ENCODE measurements at regions not wholly inside any gene's neighbourhood (a gene's known extent, or its start where the extent isn't known, plus 50 kb on each side); places are given as distances from the start of the nearest gene placed in this dataset.

DNA sequence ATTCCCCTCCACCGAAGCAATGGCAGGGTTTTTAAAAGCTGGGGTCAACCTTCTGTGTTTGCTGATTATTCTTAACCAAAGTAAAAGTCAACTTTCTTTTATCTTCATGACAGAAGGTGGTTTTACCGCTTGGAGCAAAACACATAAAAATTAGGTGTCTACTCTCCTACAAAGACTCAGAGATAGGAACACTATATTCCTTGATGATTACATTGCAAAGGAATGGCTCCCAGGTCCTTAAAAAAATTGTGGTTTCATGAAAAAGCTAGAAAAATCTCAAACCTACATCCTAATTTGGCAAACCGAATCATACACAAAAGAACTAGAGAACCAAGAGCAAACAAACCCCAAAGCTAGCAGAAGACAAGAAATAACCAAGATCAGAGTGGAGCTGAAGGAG, 760.4 kb upstream of the PCDH20 start:
- 79 to 83% methylated on average over 3 of the region's 3 CpGs for WGBS, 2 donors
- no peaks in the 10 kb centered on the region for H3K27me3 ChIP-seq
- no peak for TF ChIP-seq POLR2A (IDR thresholded peaks at IDR 0.05)
- no peak for TF ChIP-seq EP300 (IDR thresholded peaks at IDR 0.05)
- TF ChIP-seq, protein P1, sequence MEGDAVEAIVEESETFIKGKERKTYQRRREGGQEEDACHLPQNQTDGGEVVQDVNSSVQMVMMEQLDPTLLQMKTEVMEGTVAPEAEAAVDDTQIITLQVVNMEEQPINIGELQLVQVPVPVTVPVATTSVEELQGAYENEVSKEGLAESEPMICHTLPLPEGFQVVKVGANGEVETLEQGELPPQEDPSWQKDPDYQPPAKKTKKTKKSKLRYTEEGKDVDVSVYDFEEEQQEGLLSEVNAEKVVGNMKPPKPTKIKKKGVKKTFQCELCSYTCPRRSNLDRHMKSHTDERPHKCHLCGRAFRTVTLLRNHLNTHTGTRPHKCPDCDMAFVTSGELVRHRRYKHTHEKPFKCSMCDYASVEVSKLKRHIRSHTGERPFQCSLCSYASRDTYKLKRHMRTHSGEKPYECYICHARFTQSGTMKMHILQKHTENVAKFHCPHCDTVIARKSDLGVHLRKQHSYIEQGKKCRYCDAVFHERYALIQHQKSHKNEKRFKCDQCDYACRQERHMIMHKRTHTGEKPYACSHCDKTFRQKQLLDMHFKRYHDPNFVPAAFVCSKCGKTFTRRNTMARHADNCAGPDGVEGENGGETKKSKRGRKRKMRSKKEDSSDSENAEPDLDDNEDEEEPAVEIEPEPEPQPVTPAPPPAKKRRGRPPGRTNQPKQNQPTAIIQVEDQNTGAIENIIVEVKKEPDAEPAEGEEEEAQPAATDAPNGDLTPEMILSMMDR (IDR thresholded peaks at IDR 0.05), result no peak

GRCh38 chr13:62173958-62174357, 758.3 kb upstream of the PCDH20 start:
- H3K4me3 ChIP-seq, result no peak overlapping the region
- H3K27me3 ChIP-seq, result no peaks in the 10 kb centered on the region
- H3K4me1 ChIP-seq, result no peaks in the 10 kb centered on the region
- no peak for DNase-seq (ENCODE audit: low spot score in 2 of 2)
- H3K36me3 ChIP-seq, result no peaks in the 10 kb centered on the region
- peaks cover 0 to 7% (median 0%) of the 10 kb centered on the region in 4 donors for H3K9me3 ChIP-seq
- no peak for TF ChIP-seq POLR2A (IDR thresholded peaks at IDR 0.05)
- TF ChIP-seq, protein P1 (IDR thresholded peaks at IDR 0.05), result no peak
- TF ChIP-seq EP300 (IDR thresholded peaks at IDR 0.05), result no peak
- H3K27ac ChIP-seq, result no peak overlapping the region

More for the DNA sequence above, 760.4 kb upstream of the PCDH20 start:
- DNase-seq (ENCODE audit: low spot score in 2 of 2), result no peak
- no peak overlapping the region for H3K27ac ChIP-seq
- no peaks in the 10 kb centered on the region for H3K36me3 ChIP-seq
- H3K9me3 ChIP-seq, result peaks cover 0 to 11% (median 0%) of the 10 kb centered on the region in 4 donors
- no peaks in the 10 kb centered on the region for H3K4me1 ChIP-seq
- H3K4me3 ChIP-seq, result no peak overlapping the region

GRCh38 chr13:62171697-62172096, 756.0 kb upstream of the PCDH20 start:
- no peaks in the 10 kb centered on the region for H3K36me3 ChIP-seq
- TF ChIP-seq, protein P1 (IDR thresholded peaks at IDR 0.05), result no peak
- TF ChIP-seq EP300 (IDR thresholded peaks at IDR 0.05) (no peak), POLR2A (IDR thresholded peaks at IDR 0.05) (no peak)
- no peak overlapping the region for H3K4me3 ChIP-seq
- DNase-seq (ENCODE audit: low spot score in 2 of 2), result no peak
- no peaks in the 10 kb centered on the region for H3K27me3 ChIP-seq
- no peak overlapping the region for H3K27ac ChIP-seq
- no peaks in the 10 kb centered on the region for H3K9me3 ChIP-seq
- WGBS, 2 donors, result 93 to 99% methylated on average over 2 of the region's 2 CpGs
- no peaks in the 10 kb centered on the region for H3K4me1 ChIP-seq

- Histone ChIP-seq H3K4me1 (no peaks in the 10 kb centered on the region), H3K36me3 (no peaks in the 10 kb centered on the region), H3K27ac (no peak overlapping the region), H3K4me3 (no peak overlapping the region), H3K27me3 (no peaks in the 10 kb centered on the region), H3K9me3 (no peaks in the 10 kb centered on the region)
- no peak for DNase-seq (ENCODE audit: low spot score in 2 of 2)
- 88 to 97% methylated on average over 10 to 13 of the region's 13 CpGs for WGBS, 2 donors
- no peak for TF ChIP-seq EP300 (IDR thresholded peaks at IDR 0.05)
- TF ChIP-seq, protein P1 (IDR thresholded peaks at IDR 0.05), result no peak
- TF ChIP-seq POLR2A (IDR thresholded peaks at IDR 0.05), result no peak
Observed at GRCh38 chr13:62168891-62169290, 753.2 kb upstream of the PCDH20 start.

GRCh38 chr13:62167650-62168172, 752.1 kb upstream of the PCDH20 start:
- TF ChIP-seq, protein P1 (IDR thresholded peaks at IDR 0.05), result no peak
- TF ChIP-seq POLR2A (IDR thresholded peaks at IDR 0.05), result no peak
- no peak overlapping the region for H3K4me3 ChIP-seq
- no peaks in the 10 kb centered on the region for H3K4me1 ChIP-seq
- no peak overlapping the region for H3K27ac ChIP-seq
- H3K27me3 ChIP-seq, result no peaks in the 10 kb centered on the region
- H3K9me3 ChIP-seq, result no peaks in the 10 kb centered on the region
- no peak for DNase-seq (ENCODE audit: low spot score in 2 of 2)
- H3K36me3 ChIP-seq, result no peaks in the 10 kb centered on the region
- 89 to 91% methylated on average over 6 to 8 of the region's 12 CpGs for WGBS, 2 donors
